ENCODE measurements at regions not wholly inside any gene's neighbourhood (a gene's known extent, or its start where the extent isn't known, plus 50 kb on each side); places are given as distances from the start of the nearest gene placed in this dataset.

GRCh38 chr12:13546231-13546630, 349.7 kb downstream of the EMP1 start:
- 86% methylated on average over 3 of the region's 3 CpGs for WGBS
- Histone ChIP-seq H3K36me3 (ENCODE audit: control insufficient read depth in 4 of 4, insufficient read depth in 3 of 4, low read depth in 1 of 4, low read length in 3 of 4) (no peaks in the 10 kb centered on the region), H3K4me3 (ENCODE audit: low read depth in 1 of 3, low read length in 3 of 3) (no peak overlapping the region), H3K9me3 (ENCODE audit: control insufficient read depth in 4 of 4, low read length in 3 of 4) (no peaks in the 10 kb centered on the region), H3K27me3 (ENCODE audit: control insufficient read depth in 4 of 4, insufficient read depth in 4 of 4, low read length in 3 of 4) (no peaks in the 10 kb centered on the region), H3K27ac (ENCODE audit: low read depth in 1 of 2, low read length in 2 of 2) (no peak overlapping the region), H3K9ac (ENCODE audit: low read depth in 1 of 2, low read length in 2 of 2) (no peak overlapping the region), H3K4me1 (ENCODE audit: control insufficient read depth in 4 of 4, insufficient read depth in 4 of 4, low read length in 3 of 4) (no peaks in the 10 kb centered on the region)
- DNase-seq (ENCODE audit: low spot score), result no peak
- TF ChIP-seq NR2F2 (IDR thresholded peaks at IDR 0.05) (no peak), TAF1 (conservative IDR thresholded peaks at IDR 0.05) (no peak), EGR1 (IDR thresholded peaks at IDR 0.05; ENCODE audit: low read depth in 2 of 2) (no peak), HNF4G (IDR thresholded peaks at IDR 0.05) (no peak), JUND (IDR thresholded peaks at IDR 0.05) (no peak), SP1 (IDR thresholded peaks at IDR 0.05) (no peak), ATF3 (IDR thresholded peaks at IDR 0.05) (no peak), YY1 (IDR thresholded peaks at IDR 0.05) (no peak), GABPA (IDR thresholded peaks at IDR 0.05 in 1 of 2, conservative IDR thresholded peaks at IDR 0.05 in 1 of 2) (no peak), FOXA1 (IDR thresholded peaks at IDR 0.05) (no peak)

GRCh38 chr12:13539051-13539450, 342.5 kb downstream of the EMP1 start:
- Histone ChIP-seq H3K36me3 (ENCODE audit: control insufficient read depth in 4 of 4, insufficient read depth in 3 of 4, low read depth in 1 of 4, low read length in 3 of 4) (no peaks in the 10 kb centered on the region), H3K4me1 (ENCODE audit: control insufficient read depth in 4 of 4, insufficient read depth in 4 of 4, low read length in 3 of 4) (peaks cover 0 to 6% (median 0%) of the 10 kb centered on the region in 4 donors), H3K27ac (ENCODE audit: low read depth in 1 of 2, low read length in 2 of 2) (no peak overlapping the region), H3K4me3 (ENCODE audit: low read depth in 1 of 3, low read length in 3 of 3) (no peak overlapping the region), H3K9ac (ENCODE audit: low read depth in 1 of 2, low read length in 2 of 2) (no peak overlapping the region), H3K27me3 (ENCODE audit: control insufficient read depth in 4 of 4, insufficient read depth in 4 of 4, low read length in 3 of 4) (no peaks in the 10 kb centered on the region), H3K9me3 (ENCODE audit: control insufficient read depth in 4 of 4, low read length in 3 of 4) (no peaks in the 10 kb centered on the region)
- no peak for TF ChIP-seq FOXA2 (IDR thresholded peaks at IDR 0.05)
- no peak for TF ChIP-seq NR2F2 (IDR thresholded peaks at IDR 0.05)
- TF ChIP-seq RAD21 (IDR thresholded peaks at IDR 0.05), result no peak
- TF ChIP-seq SP1 (IDR thresholded peaks at IDR 0.05), result no peak
- TF ChIP-seq ZBTB33 (IDR thresholded peaks at IDR 0.05), result no peak
- TF ChIP-seq ATF3 (IDR thresholded peaks at IDR 0.05), result no peak
- TF ChIP-seq GABPA (IDR thresholded peaks at IDR 0.05 in 1 of 2, conservative IDR thresholded peaks at IDR 0.05 in 1 of 2), result no peak
- TF ChIP-seq FOXA1 (IDR thresholded peaks at IDR 0.05), result no peak
- TF ChIP-seq YY1 (IDR thresholded peaks at IDR 0.05), result no peak
- TF ChIP-seq HNF4A (conservative IDR thresholded peaks at IDR 0.05), result no peak
- TF ChIP-seq HNF4G (IDR thresholded peaks at IDR 0.05), result no peak
- no peak for TF ChIP-seq JUND (IDR thresholded peaks at IDR 0.05)
- no peak for TF ChIP-seq REST (IDR thresholded peaks at IDR 0.05)
- no peak for TF ChIP-seq MAX (IDR thresholded peaks at IDR 0.05)
- no peak for TF ChIP-seq EGR1 (IDR thresholded peaks at IDR 0.05; ENCODE audit: low read depth in 2 of 2)
- no peak for TF ChIP-seq RXRA (IDR thresholded peaks at IDR 0.05)
- DNase-seq (ENCODE audit: low spot score), result no peak

All from liver (tissue), 7 donors.